A549 (cell line): ENCODE measurements at regions not wholly inside any gene's neighbourhood (a gene's known extent, or its start where the extent isn't known, plus 50 kb on each side); places are given as distances from the start of the nearest gene placed in this dataset.

ENCODE experiments used
- CTCF ChIP-seq: fragments of >200 bp; sonication (Bioruptor Twin); formaldehyde crosslinking; IDR thresholded peaks from 3 replicates; pipeline ENCODE4 v1.5.1; 2016
- HDAC2 ChIP-seq: fragments of 200-600 bp; sonication (generic); IDR thresholded peaks from 2 replicates; pipeline ENCODE4 v1.6.1; 2016

GRCh38 chr3:145536461-145536860 is 624.5 kb downstream of the PLOD2 start:
- TF ChIP-seq HDAC2 (no peak), CTCF (no peak)
